ENCODE measurements at regions not wholly inside any gene's neighbourhood (a gene's known extent, or its start where the extent isn't known, plus 50 kb on each side); places are given as distances from the start of the nearest gene placed in this dataset.

DNA sequence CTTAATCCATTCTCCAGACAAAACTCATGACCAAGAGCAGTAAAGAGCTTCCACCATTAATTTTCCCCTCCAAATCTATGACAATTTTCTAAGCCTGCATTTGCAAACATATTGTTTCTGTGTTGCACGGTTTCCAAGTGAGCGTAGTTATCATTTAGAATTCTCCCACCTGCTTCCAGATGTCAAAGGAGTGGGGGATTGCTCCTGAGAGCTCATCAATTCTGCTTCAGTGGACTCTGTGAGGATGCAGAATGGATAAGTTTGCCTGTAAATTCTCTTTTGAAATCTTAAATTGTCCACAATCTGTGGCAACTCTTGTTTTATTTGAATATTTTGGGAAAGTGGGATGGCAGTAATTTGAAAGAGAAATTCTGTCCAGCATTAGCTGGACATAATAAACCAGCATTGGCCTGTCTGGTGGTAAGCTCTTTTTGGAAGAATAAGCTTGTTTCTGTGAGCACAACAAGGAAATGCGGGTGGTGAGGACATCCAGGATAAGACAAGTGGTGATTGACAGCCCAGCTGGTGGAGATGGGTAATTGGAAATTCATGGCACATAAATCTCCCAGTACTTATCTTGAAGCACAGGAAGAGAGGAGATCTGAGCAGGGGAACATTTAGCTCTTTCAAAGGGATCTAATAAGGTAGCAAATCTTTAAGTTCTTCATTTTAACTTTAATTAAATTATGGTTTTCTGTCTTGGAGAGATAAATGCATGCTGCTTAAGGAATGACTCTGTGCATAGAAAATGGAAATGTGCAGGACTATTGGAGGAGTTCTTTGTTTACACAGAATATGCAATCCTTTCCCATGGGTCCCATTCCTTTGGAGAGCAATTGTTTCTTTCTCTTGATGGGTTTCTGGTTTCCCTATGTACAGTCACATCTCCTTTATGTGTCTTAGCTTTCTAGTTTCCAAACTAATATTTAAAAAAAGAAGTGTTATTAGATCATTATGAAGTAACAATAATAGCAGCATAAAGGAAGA is 73.2 kb downstream of the FAT3 start:
- TF ChIP-seq, protein P1, sequence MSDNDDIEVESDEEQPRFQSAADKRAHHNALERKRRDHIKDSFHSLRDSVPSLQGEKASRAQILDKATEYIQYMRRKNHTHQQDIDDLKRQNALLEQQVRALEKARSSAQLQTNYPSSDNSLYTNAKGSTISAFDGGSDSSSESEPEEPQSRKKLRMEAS (IDR thresholded peaks at IDR 0.05), result no peak
- TF ChIP-seq, protein P2, sequence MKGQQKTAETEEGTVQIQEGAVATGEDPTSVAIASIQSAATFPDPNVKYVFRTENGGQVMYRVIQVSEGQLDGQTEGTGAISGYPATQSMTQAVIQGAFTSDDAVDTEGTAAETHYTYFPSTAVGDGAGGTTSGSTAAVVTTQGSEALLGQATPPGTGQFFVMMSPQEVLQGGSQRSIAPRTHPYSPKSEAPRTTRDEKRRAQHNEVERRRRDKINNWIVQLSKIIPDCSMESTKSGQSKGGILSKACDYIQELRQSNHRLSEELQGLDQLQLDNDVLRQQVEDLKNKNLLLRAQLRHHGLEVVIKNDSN (IDR thresholded peaks at IDR 0.05), result no peak
- TF ChIP-seq YY1 (IDR thresholded peaks at IDR 0.05; ENCODE audit: low read depth), result no peak
- no peak for TF ChIP-seq ZBTB7A (IDR thresholded peaks at IDR 0.05; ENCODE audit: low read depth)
- no peak for TF ChIP-seq FOXM1 (IDR thresholded peaks at IDR 0.05; ENCODE audit: borderline replicate concordance, low read depth)
- TF ChIP-seq NFIC (IDR thresholded peaks at IDR 0.05), result no peak
- TF ChIP-seq EGR1 (IDR thresholded peaks at IDR 0.05), result no peak
- TF ChIP-seq CREB1 (IDR thresholded peaks at IDR 0.05; ENCODE audit: low read depth), result no peak
- TF ChIP-seq EP300 (IDR thresholded peaks at IDR 0.05; ENCODE audit: borderline replicate concordance), result no peak
- no peak for TF ChIP-seq TAF1 (IDR thresholded peaks at IDR 0.05; ENCODE audit: low read depth)
- TF ChIP-seq TEAD4 (IDR thresholded peaks at IDR 0.05), result no peak
- TF ChIP-seq RAD21 (IDR thresholded peaks at IDR 0.05; ENCODE audit: low read depth), result no peak
- TF ChIP-seq TCF12 (IDR thresholded peaks at IDR 0.05; ENCODE audit: low read depth), result no peak
- TF ChIP-seq, protein P3, sequence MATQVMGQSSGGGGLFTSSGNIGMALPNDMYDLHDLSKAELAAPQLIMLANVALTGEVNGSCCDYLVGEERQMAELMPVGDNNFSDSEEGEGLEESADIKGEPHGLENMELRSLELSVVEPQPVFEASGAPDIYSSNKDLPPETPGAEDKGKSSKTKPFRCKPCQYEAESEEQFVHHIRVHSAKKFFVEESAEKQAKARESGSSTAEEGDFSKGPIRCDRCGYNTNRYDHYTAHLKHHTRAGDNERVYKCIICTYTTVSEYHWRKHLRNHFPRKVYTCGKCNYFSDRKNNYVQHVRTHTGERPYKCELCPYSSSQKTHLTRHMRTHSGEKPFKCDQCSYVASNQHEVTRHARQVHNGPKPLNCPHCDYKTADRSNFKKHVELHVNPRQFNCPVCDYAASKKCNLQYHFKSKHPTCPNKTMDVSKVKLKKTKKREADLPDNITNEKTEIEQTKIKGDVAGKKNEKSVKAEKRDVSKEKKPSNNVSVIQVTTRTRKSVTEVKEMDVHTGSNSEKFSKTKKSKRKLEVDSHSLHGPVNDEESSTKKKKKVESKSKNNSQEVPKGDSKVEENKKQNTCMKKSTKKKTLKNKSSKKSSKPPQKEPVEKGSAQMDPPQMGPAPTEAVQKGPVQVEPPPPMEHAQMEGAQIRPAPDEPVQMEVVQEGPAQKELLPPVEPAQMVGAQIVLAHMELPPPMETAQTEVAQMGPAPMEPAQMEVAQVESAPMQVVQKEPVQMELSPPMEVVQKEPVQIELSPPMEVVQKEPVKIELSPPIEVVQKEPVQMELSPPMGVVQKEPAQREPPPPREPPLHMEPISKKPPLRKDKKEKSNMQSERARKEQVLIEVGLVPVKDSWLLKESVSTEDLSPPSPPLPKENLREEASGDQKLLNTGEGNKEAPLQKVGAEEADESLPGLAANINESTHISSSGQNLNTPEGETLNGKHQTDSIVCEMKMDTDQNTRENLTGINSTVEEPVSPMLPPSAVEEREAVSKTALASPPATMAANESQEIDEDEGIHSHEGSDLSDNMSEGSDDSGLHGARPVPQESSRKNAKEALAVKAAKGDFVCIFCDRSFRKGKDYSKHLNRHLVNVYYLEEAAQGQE (IDR thresholded peaks at IDR 0.05; ENCODE audit: low read depth), result no peak
- TF ChIP-seq CEBPB (IDR thresholded peaks at IDR 0.05), result no peak

DNA sequence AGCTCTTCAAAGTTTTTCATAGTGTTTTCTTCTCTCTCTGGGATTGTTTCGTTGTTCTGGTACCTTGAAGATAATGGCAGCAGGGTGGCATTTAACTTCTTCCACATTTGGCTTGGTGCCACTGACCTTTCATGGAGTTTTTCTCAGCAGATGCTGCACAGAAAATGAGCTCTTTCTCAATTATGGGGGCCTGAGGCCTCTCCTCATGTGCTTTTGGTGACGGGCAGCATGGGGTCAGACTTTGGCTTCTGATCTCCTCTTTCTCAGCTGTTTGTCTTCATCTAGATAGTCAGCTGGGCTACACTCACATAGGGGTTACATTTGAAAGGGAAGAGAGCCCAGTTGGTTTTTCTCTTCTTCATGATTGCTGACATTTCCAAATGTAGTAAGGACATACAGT is 76.3 kb downstream of the FAT3 start:
- TF ChIP-seq CEBPB (IDR thresholded peaks at IDR 0.05) (no peak), TAF1 (IDR thresholded peaks at IDR 0.05; ENCODE audit: low read depth) (no peak), NFIC (IDR thresholded peaks at IDR 0.05) (no peak), EP300 (IDR thresholded peaks at IDR 0.05; ENCODE audit: borderline replicate concordance) (no peak), ZBTB7A (IDR thresholded peaks at IDR 0.05; ENCODE audit: low read depth) (no peak), CREB1 (IDR thresholded peaks at IDR 0.05; ENCODE audit: low read depth) (no peak), FOXM1 (IDR thresholded peaks at IDR 0.05; ENCODE audit: borderline replicate concordance, low read depth) (no peak)
- TF ChIP-seq, protein P3 (IDR thresholded peaks at IDR 0.05; ENCODE audit: low read depth), result no peak

DNA sequence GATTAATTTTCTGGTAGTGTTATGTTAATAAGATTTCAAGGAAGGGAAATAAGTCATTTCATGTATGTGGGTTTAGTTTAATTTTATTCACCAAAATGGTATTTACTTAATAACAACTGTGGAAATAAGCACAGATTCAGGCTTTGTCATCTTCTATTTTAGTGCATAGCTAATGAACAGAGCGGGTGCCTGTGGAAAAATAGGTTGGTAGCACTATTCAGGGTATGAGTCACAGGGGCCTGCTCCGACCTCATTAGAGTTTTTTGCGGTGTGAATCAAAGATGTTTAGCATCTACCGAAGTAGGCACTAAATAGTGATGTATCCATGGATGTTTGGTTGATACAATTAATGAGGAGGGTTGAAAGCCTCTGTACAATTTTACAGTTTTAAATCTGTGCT is 78.2 kb downstream of the FAT3 start:
- TF ChIP-seq, protein P2 (IDR thresholded peaks at IDR 0.05), result no peak
- TF ChIP-seq NFIC (IDR thresholded peaks at IDR 0.05) (no peak), YY1 (IDR thresholded peaks at IDR 0.05; ENCODE audit: low read depth) (no peak), TAF1 (IDR thresholded peaks at IDR 0.05; ENCODE audit: low read depth) (no peak), EGR1 (IDR thresholded peaks at IDR 0.05) (no peak), TCF12 (IDR thresholded peaks at IDR 0.05; ENCODE audit: low read depth) (no peak), CEBPB (IDR thresholded peaks at IDR 0.05) (no peak), RAD21 (IDR thresholded peaks at IDR 0.05; ENCODE audit: low read depth) (no peak), FOXM1 (IDR thresholded peaks at IDR 0.05; ENCODE audit: borderline replicate concordance, low read depth) (no peak), ZBTB7A (IDR thresholded peaks at IDR 0.05; ENCODE audit: low read depth) (no peak), EP300 (IDR thresholded peaks at IDR 0.05; ENCODE audit: borderline replicate concordance) (no peak), CREB1 (IDR thresholded peaks at IDR 0.05; ENCODE audit: low read depth) (no peak), TEAD4 (IDR thresholded peaks at IDR 0.05) (no peak)
- TF ChIP-seq, protein P3 (IDR thresholded peaks at IDR 0.05; ENCODE audit: low read depth), result no peak
- TF ChIP-seq, protein P1 (IDR thresholded peaks at IDR 0.05), result no peak

DNA sequence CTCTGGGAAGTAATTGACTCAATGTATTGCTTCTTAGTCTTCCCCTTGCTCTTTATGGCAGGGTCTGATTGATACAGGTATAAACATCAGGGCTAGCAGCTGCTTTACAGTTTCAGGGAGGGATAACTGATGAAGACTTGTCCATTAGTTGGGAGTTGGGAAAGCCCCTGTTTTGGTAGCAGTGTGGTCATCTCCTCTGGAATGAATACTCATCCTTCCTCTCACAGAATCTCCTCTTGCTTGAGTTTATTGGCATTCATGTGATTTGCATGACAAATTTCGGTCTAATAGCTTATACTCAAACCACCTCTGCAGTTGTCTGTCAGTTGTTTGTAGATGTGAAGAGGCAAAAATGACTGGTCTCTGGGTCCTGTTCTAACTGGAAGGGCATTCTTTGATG is 79.7 kb downstream of the FAT3 start:
- TF ChIP-seq CREB1 (IDR thresholded peaks at IDR 0.05; ENCODE audit: low read depth), result no peak
- TF ChIP-seq EGR1 (IDR thresholded peaks at IDR 0.05), result no peak
- TF ChIP-seq CEBPB (IDR thresholded peaks at IDR 0.05), result no peak
- TF ChIP-seq FOXM1 (IDR thresholded peaks at IDR 0.05; ENCODE audit: borderline replicate concordance, low read depth), result no peak
- no peak for TF ChIP-seq NFIC (IDR thresholded peaks at IDR 0.05)
- TF ChIP-seq EP300 (IDR thresholded peaks at IDR 0.05; ENCODE audit: borderline replicate concordance), result no peak
- no peak for TF ChIP-seq TEAD4 (IDR thresholded peaks at IDR 0.05)
- TF ChIP-seq ZBTB7A (IDR thresholded peaks at IDR 0.05; ENCODE audit: low read depth), result no peak
